Activated CD4-positive, alpha-beta T cell treated with anti-CD3 and anti-CD28 coated beads, Interleukin-2, amount 50 U/mL, for 1 hour (primary cell): ENCODE measurements at regions not wholly inside any gene's neighbourhood (a gene's known extent, or its start where the extent isn't known, plus 50 kb on each side); places are given as distances from the start of the nearest gene placed in this dataset.
"Not testable (repeated sequence)": the region's sequence is repeated elsewhere in the genome, so short reads cannot be mapped to it uniquely, and the experiment has no call there.

ENCODE experiments used
- DNase-seq: peaks from one replicate; pipeline ENCODE4 v3.0.0-alpha.2; 2020

DNA sequence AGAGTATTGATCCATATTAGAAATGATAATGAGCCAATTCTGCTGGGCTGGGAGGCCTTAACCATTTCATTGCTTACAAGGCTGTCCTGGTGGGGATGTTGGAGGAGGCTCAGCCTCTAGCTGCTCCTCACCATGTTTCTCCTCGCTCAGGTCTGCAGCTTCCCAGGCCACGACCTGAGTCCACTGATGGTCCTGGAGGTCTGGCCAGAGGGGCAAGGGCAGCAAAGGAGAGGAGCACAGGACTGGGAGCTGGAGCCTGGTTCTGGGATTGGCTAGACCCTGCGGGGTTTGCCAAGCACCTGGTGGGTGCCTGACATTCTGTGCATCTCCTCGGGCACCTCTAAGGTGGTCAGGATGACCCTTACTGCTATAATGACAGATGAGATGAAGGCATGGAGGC, 92.6 kb downstream of the KIF26A start:
- no peak for DNase-seq

DNA sequence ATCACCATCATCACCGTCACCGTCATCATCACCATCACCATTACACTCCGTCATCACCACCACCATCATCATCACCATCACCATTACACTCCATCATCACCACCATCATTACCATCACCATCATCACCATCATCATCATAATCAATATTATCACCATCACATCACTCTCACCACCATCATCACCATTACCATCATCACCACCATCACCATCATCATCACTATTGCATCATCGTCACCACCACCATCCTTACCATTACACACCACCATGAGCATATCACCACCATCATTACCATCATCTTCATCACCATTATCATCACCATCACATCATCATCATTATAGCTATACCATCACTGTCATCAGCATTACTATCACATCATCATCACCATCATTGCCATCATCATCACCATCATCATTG, 93.7 kb downstream of the KIF26A start:
- DNase-seq = no peak

DNA sequence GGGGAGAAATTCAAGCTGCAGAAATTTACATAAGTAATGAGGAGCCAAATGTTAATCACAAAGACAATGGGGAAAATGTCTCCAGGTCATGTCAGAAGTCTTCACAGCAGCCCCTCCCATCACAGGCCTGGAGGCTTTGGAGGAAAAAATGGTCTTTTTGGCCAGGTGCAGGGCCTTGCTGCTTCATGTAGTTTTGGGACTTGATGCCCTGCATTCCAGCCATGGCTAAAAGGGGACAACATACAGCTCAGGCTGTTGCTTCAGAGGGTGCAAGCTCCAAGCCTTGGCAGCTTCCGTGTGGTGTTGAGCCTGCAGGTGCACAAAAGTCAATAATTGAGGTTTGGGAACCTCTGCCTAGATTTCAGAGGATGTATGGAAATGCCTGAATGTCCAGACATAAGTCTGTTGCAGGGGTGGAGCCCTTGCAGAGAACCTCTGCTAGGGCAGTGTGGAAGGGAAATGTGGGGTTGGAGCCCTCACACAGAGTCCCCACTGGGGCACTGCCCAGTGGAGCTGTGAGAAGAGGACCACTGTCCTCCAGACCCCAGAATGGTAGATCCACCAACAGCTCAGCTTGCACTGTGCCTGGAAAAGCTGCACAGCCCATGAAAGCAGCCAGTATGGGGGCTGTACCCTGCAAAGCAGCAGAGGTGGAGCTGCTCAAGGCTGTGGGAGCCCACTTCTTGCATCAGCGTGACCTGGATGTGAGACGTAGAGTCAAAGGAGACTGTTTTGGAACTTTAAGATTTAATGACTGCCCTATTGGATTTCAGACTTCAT, 95.8 kb downstream of the KIF26A start:
- DNase-seq = not testable (repeated sequence)

DNA sequence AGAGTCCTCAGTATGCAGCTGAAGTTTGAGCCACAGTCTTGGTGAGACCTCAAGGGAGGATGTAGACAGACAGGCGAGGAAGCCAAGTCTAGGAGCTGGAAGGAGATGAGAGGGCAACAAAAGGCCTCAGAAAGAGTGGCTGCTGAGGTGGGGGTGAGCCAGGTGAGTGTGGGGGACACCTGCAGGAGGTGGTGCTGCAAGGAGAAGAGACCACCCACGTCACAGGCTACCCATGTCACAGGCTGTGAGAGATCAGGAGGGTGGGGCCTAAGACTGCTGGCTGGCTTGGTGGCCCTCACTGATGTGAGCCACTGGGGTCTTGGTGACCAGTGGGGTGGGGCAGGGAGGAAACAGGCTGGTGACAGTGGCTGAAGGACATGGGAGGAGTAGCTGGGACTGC, 97.3 kb downstream of the KIF26A start:
- no peak for DNase-seq

DNA sequence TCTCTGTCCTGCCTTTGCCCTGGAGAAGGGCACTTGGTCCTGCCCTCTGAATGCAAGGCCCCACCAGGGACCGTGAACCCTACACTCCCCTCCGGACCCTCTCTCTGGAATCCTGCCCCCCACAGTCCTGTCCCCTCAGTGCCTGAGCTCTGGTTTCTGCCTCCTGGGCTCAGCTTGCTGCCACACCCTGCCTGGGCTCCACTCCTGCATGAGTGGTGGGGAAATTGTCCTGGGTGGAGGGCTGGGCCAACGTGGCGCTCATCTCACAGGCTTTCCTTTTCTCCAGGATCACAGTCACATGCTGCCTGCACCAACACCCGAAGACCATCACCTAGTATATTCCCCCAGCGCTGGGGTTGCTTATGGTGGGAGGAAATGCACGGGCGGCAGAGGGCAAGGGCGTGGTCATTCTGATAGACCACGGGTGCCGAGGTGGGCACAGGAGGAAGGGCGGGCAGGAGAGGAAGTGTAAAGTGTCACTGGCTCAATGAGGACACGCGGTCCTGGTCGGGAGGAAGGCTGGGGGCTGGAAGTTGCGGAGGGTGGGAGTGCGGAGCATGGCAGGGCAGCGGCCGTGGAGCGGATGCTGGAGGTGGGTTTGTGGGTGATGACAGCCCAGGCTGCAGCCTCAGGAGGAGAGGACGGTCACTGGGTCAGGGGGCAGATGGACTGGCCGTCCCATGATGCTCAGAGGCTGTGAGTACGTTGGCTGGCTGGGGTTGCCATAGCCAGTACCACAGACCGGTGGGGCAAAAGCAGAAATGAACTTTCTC, 99.5 kb downstream of the KIF26A start:
- DNase-seq = no peak

DNA sequence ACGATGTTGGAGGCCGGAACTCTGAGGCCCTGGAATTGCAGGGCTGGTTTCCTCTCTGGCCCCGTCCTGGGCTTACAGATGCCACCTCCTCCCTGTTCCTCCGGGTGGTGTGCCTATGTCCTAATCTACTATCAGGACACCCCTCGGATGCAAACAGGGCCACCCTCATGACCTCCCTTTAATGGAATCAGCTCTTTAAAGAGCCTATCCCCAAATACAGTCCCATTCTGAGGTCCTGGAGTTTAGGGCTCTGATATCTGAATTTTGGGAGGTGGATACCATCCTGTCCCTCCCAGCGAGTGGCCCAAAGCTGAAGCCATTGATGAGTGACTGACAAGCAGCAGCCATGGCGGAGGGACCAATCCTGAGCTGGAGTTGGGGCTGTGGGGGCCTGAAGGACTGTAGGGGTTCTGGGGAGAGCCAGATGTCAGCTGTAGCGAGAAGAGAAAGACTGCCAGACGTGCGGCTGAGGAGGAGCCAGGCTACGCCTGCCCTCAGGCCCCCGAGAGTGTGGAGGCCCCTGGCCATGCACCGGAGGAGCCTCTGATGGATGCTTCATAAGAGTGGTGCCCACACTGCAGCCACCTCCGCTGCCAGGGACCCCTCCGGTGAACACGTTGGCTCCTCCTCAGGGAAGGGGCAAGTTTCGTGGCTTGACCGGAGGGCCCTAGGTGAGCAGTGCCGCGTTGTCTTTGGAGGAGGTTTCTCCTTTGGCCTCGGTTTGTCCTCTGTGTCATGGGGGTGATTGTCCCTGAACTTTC, 100.2 kb downstream of the KIF26A start:
- no peak for DNase-seq

DNA sequence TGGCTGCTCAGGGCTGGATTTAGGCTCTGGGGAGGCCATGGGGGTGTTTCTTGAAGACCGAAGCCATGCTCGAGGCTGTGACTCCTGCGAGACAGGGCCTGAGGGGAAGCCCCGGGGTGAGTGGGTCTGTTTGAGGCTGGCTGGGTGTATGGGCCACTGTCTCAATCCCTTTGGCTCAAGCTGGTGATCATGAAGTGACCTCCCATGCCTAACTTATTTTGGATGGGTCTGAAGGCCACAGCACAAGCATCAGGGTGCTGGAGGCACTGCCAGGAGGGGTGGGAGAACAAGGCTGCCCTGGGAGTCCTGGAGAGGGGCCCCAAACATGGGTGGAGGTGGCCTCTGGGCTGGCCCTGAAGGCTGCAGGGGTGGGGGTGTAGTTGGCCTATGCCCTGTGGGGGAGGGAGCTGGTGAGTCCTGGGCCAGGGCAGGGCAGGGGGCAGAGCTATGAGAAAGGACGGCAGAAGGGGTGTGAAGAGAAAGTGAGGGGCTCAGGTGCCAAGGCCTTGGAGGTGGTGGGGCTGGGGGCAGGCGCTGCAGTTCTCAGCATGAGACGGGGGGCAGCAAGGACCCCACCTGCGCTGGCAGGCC, 100.9 kb downstream of the KIF26A start:
- no peak for DNase-seq

DNA sequence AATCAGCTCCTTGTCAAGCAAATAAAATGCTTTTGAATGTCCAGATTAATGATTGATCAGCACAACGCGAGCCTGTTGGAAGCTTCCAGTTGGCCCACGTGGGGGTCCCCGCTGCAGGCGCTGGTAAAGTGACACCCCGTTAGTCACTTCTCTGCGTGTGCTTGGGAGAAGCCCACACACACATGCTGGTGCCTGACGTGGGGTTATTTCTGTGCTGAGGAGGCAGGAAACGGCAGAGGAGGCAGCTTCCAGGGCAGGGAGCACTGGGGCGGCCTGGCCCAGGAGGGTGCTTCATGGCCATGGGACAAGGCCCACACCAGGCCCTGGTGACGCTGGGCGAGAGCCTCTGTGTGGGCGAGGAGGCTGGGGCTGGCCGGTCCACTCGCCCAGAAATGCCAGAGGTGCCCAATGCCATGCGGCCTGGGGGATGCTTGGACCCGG, 101.5 kb downstream of the KIF26A start:
- DNase-seq = no peak

DNA sequence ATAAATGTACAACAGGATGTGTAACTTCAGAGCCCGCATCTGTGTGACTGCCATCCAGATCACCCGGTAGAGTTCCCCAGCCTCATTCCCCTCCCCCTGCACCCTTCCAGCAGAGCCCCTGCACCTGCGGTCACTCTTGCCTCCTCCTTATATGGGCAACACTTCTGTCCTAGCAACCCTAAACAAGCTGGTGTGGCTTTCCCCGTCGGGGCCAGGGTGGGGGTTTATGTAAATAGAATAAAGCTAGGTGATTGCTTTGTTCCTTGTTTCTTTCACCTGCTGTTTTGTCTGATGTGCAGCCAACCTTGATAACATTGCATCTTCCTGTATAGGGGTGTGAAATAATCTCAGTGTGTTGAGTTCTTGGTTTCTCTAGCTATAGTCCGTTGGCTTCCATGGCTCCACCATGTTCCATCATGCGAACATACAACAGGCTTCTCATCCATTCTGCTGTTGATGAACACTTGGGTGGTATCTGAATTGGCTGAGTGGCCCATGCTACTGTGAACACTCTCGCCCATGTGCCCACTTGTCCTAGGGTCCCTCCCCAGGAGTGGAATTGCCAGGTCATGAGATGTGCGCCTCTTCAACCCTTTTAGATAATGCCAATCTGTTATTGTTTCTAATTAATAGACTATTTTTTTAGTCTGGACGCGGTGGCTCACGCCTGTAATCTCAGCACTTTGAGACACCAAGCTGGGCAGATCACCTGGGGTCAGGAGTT, 102.2 kb downstream of the KIF26A start:
- no peak for DNase-seq

DNA sequence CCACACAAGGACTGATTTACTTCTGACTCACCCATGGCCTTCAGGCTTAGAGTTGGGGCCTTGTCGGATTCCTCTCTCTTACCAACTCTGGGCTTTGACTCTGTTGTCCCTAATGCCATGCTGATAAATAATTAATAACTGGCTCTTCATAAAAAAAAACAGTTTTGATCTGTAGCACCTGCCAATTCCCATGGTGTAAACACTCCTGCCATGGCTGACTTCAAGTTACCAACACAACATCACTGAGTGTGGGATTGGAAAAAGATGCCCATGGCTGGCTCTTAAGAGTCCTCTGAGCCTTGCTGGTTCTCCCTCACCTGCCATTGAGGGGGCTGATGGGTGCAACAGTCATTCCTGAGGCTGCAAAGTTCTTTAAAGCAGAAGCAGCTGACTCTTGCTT, 104.8 kb downstream of the KIF26A start:
- no peak for DNase-seq

DNA sequence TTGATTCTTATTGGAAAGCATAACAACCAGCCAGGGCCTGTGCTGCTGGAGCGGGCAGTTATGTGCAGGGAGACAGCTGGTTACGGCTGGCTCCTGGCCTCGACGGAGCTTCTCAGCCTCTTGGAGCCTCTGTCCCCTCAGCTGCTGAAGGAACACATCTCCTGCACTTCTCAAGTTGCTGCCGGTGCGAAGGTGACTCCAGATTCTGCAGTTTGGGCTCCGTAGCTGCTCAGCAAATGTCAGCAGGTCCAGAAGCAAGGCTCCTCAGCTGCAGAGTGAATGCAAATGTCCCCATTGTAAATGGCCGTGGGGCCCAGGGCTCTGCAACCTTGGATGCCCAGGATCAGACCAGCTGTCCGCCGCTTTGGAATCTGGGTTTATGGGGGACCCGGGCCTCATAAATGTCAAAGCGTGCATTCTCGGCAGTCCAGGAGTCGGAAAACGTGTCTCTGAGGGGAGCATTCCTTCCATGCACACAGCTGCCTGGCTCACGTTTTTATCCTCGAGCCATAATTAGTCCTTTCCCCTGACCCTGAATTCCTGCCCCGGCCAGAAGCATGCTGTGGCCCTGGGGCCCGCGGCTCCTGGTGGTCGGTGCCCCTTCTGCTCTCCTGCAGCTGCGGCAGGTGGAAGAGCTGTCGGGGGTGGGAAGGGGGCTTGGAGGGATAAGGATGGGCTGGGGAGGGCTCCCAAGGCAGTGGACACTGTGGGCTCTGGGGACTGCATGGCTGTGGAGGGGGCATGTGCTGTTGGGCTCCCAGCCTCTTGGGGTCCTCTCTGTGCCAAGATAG, 106.0 kb downstream of the KIF26A start:
- DNase-seq = no peak

DNA sequence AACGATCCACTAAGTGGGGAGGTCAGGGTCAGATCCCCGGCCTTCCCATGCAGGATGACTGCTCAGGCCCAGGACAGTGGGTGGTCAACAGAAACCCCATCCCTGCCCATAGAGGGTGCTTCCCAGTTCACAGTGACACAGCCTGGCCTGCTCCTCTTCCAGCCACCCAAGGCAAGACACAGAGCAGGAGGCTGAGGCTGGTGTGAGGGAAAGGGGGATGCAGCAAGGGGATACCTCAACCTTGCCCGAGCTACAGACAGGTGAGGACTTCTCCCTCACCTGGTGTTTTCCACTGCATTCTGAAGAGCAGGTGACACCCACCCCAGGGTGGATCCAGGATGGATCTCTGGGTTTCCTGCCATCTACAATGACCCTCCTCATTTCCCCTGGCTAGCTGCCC, 106.7 kb downstream of the KIF26A start:
- DNase-seq = no peak

DNA sequence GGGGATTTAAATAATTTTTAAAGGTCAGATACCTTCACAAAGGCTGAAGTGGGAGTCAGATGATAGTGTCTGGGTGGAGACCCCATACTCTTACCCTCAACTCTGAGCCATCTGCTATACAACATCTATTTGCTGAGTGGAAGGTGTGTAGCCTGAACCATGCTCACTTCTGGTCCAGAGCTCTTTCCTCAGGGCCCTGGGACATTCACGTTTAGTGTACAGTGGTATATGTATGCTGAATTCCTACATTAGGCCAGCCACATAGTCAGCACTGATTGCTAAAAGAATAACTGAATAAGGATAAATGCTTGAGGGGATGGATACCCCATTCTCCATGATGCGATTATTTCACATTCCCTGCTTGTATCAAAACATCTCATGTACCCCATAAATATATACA, 107.3 kb downstream of the KIF26A start:
- no peak for DNase-seq

DNA sequence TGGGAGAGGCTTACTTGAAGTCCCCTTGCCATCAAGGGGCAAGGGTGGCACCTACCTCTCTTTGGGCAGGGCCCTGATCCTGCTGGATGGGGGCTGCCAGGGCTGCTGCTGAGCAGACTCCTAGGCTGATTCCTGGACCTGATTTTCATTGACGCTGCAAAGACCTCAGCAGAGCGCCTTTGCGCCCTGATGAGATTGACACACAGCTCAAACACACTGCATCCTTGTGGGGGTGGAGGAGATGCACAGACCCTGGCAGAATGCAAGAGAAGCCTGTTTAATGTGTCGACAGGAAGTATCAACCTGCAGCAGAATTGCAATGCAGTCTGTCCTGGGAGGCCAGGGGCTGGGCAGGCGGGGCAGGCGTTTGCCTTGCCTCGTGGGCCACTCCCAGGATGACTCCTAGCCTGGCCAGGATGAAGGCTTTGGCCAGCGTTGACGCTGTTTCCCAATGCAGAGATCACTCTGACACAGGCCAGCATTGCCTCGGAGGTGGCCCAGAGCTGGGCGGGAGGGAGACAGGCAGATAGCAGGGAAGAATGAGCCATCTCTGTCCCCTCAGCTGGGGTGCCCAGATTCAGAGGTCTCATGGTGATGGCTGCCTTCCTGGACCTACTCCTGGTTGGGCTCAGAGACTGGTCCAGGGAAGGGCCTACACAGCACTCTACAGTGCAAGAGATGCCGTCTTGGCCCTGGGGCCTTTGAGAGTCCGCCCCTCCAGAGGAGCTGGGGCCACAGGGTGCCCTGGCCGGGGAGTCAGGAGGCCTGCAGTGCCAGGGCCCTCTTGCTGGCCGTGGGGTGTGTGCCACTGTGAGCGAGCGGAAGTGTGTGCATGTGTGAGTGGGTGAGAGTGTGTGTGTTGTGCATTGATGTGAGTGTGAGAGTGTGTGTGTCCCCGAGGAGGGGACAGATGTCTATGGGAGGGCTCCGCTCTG, 108.3 kb downstream of the KIF26A start:
- no peak for DNase-seq

DNA sequence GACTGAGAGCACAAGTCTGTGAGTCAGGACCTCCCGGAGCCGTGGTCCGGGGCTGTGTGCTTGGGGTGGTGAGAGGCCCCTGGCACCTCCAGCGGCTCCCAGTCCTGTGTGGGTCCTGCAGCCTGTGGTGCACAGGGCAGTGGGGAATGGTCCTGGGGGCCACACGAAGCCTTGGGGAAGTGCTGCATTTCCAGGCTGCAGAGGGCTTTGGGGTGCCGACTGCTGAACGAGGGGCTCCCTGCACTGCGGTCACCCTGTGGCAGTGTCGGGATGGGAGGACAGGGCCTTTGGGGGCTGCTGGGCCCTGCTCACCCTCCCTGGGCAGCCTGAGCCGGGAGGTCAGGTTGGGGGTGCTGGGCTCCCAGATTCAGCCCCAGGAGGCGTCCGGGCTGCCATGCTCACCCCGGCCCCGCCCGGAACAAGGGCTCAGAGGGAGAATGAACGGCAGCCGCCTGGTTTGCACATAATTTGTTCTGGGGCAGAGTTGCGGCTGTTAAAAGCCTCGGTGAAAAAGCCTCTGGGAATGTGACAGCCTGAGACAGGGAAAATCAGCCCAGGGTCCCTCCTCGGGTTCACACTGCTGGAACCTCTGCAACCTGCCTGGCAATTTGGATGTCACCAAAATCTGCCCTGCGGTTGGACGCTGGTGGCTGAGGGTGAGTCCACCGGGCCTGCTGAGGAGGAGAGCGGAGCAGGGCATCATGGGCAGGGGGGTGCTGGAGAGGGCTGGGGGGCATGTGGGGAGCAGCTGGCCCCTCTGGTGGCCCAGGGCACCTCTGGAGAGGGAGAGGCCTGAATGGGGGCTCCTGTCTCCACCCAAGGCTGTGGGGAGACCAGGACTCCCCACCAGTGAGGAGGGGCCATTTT, 109.2 kb downstream of the KIF26A start:
- DNase-seq = no peak

DNA sequence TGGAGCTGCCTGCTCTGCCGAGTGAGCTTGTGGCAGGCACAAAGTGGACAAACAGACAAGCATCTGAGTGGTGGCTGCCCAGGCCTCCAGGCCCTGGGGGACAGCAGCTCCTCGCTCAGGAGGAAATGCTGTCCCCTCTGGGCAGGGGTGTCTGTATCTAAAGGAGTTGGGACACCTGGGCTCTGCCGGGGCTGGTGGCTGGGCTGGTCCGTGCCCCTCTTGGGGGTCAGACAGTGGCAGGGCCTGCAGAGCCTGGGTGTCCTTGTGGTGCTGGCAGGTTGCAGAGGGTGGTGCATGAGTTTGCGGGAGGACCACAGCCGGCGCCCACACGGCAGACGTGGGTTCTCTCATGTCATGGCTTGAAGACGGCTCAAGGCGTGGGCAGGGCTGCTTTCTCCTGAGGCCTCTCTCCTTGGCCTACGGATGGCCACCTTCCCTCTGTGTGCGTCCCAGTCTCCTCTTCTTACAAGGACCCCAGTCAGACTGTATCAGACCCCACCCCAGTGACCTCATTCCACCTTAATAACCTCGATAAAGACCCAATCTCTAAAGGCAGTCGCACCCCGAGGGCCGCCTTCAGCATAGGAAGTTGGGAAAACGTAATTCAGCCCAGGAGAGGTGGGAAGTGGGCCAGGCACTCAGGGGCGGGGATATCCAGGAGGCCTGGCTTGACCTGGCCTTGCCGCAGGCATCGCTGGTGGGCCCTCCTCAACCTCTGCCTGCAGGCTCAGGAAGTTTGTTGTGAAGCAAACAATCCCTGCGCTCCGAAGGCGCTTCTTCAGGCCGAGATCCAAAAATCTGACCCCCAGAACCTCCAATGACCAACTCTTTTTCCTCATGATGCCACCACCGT, 110.0 kb downstream of the KIF26A start:
- DNase-seq = no peak

DNA sequence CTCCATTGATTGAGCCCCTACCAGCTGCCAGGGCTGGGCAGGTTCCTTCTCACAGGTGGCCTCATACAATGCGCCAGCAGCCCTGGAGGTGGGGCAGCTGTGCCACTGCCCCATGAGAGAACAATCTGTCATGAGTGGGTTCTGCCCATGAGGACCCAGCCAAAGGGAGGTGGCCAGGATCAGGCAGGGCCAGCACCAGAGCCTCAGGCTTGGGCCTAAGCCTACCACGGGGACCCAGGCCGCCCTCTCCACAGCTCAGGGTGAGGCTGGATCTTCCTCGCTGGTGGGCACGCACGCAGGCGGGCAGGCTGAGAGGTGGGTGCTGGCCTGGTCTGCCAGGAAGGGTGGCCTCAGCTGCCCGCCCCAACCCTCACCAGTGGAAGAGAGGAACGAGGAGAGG, 110.7 kb downstream of the KIF26A start:
- no peak for DNase-seq

DNA sequence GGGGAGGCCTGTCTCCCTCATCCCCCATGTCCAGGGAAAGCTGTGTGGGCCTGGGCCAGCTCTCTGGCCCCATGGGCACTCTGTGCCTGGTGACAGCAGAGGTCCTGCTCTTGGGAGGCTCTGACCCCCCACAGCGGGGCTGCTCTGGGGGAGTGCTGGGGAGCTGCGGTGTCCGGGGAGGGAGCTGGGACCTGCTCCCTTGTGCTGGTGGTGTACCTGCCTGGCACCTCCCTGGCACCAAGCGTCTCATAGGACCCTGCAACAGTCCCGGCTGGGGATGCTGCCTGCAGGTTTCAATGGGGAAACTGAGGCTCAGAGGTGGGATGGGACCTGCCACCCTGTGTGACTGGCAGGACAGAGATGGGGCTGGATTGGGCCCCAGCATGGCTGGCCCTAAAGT, 111.3 kb downstream of the KIF26A start:
- no peak for DNase-seq

DNA sequence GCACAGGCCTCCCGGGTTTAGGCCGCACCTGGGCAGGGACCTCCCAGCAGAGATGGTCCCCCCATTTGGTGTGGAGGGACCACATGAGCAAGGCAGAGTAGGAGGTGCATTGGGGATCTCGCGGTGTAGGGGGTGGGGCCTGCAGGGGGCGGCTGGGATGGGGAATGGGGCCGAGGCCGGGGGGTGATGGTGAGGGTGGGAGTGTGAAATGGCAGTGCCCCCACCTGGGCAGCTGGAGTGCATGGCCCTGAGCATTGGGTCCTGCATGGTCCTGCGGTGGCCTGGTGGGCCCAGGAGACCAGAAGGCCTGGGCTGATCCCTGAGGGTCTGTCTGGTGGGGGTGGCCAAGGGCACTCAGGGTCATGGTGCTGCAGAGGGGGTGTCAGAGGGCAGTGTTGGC, 111.8 kb downstream of the KIF26A start:
- DNase-seq = no peak
